ENCODE measurements at regions not wholly inside any gene's neighbourhood (a gene's known extent, or its start where the extent isn't known, plus 50 kb on each side); places are given as distances from the start of the nearest gene placed in this dataset.

- DNase-seq: no peak
These were observed 270.2 kb upstream of the FOXG1 start for GRCh38 chr14:28496364-28496763.

GRCh38 chr14:28502517-28502916 is 264.1 kb upstream of the FOXG1 start:
- no peak for DNase-seq

GRCh38 chr14:28515571-28515970 is 251.0 kb upstream of the FOXG1 start:
- no peak for DNase-seq

- no peak for DNase-seq
These were observed 229.7 kb upstream of the FOXG1 start for GRCh38 chr14:28536889-28537288.

- no peak for DNase-seq
These were observed 224.5 kb upstream of the FOXG1 start for GRCh38 chr14:28542040-28542439.

GRCh38 chr14:28565345-28565744 is 201.2 kb upstream of the FOXG1 start:
- DNase-seq: no peak

GRCh38 chr14:28570391-28570790 is 196.2 kb upstream of the FOXG1 start:
- no peak for DNase-seq

- no peak for DNase-seq
These were observed 195.0 kb upstream of the FOXG1 start for GRCh38 chr14:28571636-28572035.

- no peak for DNase-seq
These were observed 190.1 kb upstream of the FOXG1 start for GRCh38 chr14:28576523-28576922.

- no peak for DNase-seq
These were observed 189.4 kb upstream of the FOXG1 start for GRCh38 chr14:28577187-28577586.

- DNase-seq: no peak
These were observed 188.9 kb upstream of the FOXG1 start for GRCh38 chr14:28577711-28578131.

- no peak for DNase-seq
These were observed 181.6 kb upstream of the FOXG1 start for GRCh38 chr14:28584951-28585350.

- DNase-seq: no peak
These were observed 176.8 kb upstream of the FOXG1 start for GRCh38 chr14:28589792-28590191.

GRCh38 chr14:28596391-28596790 is 170.2 kb upstream of the FOXG1 start:
- no peak for DNase-seq

GRCh38 chr14:28599191-28599590 is 167.4 kb upstream of the FOXG1 start:
- no peak for DNase-seq

GRCh38 chr14:28599605-28600004 is 167.0 kb upstream of the FOXG1 start:
- DNase-seq: no peak

- DNase-seq: no peak
These were observed 163.0 kb upstream of the FOXG1 start for GRCh38 chr14:28603606-28604005.

- DNase-seq: no peak
These were observed 158.9 kb upstream of the FOXG1 start for GRCh38 chr14:28607661-28608060.

GRCh38 chr14:28608443-28608842 is 158.1 kb upstream of the FOXG1 start:
- no peak for DNase-seq

- DNase-seq: peak; percentile 13
These were observed 157.4 kb upstream of the FOXG1 start for GRCh38 chr14:28608851-28609828.

- DNase-seq: no peak
These were observed 154.2 kb upstream of the FOXG1 start for GRCh38 chr14:28612414-28612813.

- no peak for DNase-seq
These were observed 153.1 kb upstream of the FOXG1 start for GRCh38 chr14:28613532-28613931.

GRCh38 chr14:28626780-28627179 is 139.8 kb upstream of the FOXG1 start:
- DNase-seq: no peak

GRCh38 chr14:28629328-28630004 is 137.1 kb upstream of the FOXG1 start:
- no peak for DNase-seq
